ENCODE measurements at regions not wholly inside any gene's neighbourhood (a gene's known extent, or its start where the extent isn't known, plus 50 kb on each side); places are given as distances from the start of the nearest gene placed in this dataset.

GRCh38 chr18:56538746-56539145, 99.6 kb downstream of the TXNL1 start:
- no peaks in the 10 kb centered on the region for H3F3A ChIP-seq (ENCODE audit: insufficient read depth)
- no peaks in the 10 kb centered on the region for H3K9me3 ChIP-seq (ENCODE audit: insufficient read depth, low read length)
- H3K9me2 ChIP-seq (replicated peaks; ENCODE audit: insufficient read depth, low read length): no peaks in the 10 kb centered on the region
- no peaks in the 10 kb centered on the region for H4K20me1 ChIP-seq (ENCODE audit: low read depth, low read length)
- no peak overlapping the region for H3K4me2 ChIP-seq (ENCODE audit: low read depth, low read length, poor library complexity, severe bottlenecking)
- no peak overlapping the region for H3K27ac ChIP-seq (ENCODE audit: low read depth, low read length)
- no peak overlapping the region for H3K9ac ChIP-seq (ENCODE audit: low read length)
- H3K27me3 ChIP-seq (ENCODE audit: low read length): no peaks in the 10 kb centered on the region
- H3K79me2 ChIP-seq (ENCODE audit: insufficient read depth, low read length): no peaks in the 10 kb centered on the region
- H2AFZ ChIP-seq (ENCODE audit: low read depth, low read length, severe bottlenecking): no peak overlapping the region
- no peak overlapping the region for H3K4me3 ChIP-seq (ENCODE audit: insufficient read depth, low read length, poor library complexity, severe bottlenecking)
- TF ChIP-seq, protein P1, sequence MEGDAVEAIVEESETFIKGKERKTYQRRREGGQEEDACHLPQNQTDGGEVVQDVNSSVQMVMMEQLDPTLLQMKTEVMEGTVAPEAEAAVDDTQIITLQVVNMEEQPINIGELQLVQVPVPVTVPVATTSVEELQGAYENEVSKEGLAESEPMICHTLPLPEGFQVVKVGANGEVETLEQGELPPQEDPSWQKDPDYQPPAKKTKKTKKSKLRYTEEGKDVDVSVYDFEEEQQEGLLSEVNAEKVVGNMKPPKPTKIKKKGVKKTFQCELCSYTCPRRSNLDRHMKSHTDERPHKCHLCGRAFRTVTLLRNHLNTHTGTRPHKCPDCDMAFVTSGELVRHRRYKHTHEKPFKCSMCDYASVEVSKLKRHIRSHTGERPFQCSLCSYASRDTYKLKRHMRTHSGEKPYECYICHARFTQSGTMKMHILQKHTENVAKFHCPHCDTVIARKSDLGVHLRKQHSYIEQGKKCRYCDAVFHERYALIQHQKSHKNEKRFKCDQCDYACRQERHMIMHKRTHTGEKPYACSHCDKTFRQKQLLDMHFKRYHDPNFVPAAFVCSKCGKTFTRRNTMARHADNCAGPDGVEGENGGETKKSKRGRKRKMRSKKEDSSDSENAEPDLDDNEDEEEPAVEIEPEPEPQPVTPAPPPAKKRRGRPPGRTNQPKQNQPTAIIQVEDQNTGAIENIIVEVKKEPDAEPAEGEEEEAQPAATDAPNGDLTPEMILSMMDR (IDR thresholded peaks at IDR 0.05; ENCODE audit: insufficient read depth, low read length, poor library complexity, severe bottlenecking): no peak
- no peak for TF ChIP-seq EZH2phosphoT487 (conservative IDR thresholded peaks at IDR 0.05; ENCODE audit: low read length)
- no peaks in the 10 kb centered on the region for H3K36me3 ChIP-seq (ENCODE audit: low read length)

DNA sequence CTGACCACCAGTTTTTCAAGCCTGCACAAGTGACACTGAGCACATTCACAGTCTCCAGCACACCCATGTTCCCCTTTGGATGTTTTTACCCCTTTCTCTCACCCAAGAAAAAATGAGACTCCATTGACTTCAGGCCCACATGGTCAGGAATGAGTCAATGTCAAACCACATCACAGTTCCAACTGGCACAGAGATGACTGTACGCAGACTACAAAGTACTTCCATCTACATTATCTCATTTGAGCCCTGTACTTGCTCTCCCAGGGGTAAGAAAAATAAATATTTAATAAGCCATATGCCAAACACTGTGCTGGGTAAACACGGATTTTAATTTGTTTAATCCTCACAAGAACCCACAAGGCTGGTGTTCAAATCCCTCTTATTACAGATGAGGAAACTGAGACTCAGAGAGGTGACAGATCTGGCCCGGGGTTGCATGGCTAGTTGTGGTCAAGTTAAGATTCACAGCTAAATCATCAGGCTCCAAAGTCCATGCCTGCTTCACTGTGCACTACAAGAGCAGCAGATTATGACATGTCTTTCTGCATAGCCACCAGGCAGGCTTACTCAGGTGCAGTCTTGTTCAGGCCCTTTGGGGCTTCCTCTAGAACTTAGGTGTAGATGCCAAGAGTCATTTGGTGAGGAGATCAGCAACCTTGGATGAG, 106.1 kb downstream of the TXNL1 start:
- H3K36me3 ChIP-seq (ENCODE audit: low read length): no peaks in the 10 kb centered on the region
- TF ChIP-seq, protein P1 (IDR thresholded peaks at IDR 0.05; ENCODE audit: insufficient read depth, low read length, poor library complexity, severe bottlenecking): no peak
- no peak for TF ChIP-seq EZH2phosphoT487 (conservative IDR thresholded peaks at IDR 0.05; ENCODE audit: low read length)
- H3K4me2 ChIP-seq (ENCODE audit: low read depth, low read length, poor library complexity, severe bottlenecking): no peak overlapping the region
- H3K9ac ChIP-seq (ENCODE audit: low read length): no peak overlapping the region
- H3F3A ChIP-seq (ENCODE audit: insufficient read depth): no peaks in the 10 kb centered on the region
- no peak overlapping the region for H2AFZ ChIP-seq (ENCODE audit: low read depth, low read length, severe bottlenecking)
- H3K27me3 ChIP-seq (ENCODE audit: low read length): no peaks in the 10 kb centered on the region
- H3K27ac ChIP-seq (ENCODE audit: low read depth, low read length): no peak overlapping the region
- H3K9me3 ChIP-seq (ENCODE audit: insufficient read depth, low read length): no peaks in the 10 kb centered on the region
- H3K9me2 ChIP-seq (replicated peaks; ENCODE audit: insufficient read depth, low read length): 0 out of 2 replicates have a peak, but pooled peaks cover 4% of the 10 kb centered on the region
- no peaks in the 10 kb centered on the region for H4K20me1 ChIP-seq (ENCODE audit: low read depth, low read length)
- no peak overlapping the region for H3K4me3 ChIP-seq (ENCODE audit: insufficient read depth, low read length, poor library complexity, severe bottlenecking)
- H3K79me2 ChIP-seq (ENCODE audit: insufficient read depth, low read length): no peaks in the 10 kb centered on the region

DNA sequence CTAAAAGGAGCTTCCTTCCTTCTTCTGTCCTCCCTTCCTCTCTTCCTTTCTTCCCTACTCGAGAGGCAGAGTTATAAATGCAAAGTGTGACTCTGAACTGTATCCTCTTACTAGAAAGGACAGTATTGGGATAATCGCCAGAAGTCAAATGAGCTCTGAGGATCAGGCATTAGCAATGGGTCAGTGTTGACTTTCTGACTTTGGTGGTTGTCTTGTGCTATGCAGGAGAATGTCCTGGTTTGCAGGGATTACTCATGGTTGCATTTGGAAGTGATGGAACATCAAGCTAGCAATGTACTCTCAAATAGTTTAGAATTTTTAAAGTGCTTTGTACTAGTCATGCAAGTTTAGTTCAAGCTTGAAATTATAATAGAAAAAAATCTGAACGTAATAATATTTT, 115.6 kb downstream of the TXNL1 start:
- Histone ChIP-seq H3K9ac (ENCODE audit: low read length) (no peak overlapping the region), H3K4me3 (ENCODE audit: insufficient read depth, low read length, poor library complexity, severe bottlenecking) (no peak overlapping the region), H3F3A (ENCODE audit: insufficient read depth) (no peaks in the 10 kb centered on the region), H3K36me3 (ENCODE audit: low read length) (no peaks in the 10 kb centered on the region), H3K9me2 (replicated peaks; ENCODE audit: insufficient read depth, low read length) (no peaks in the 10 kb centered on the region), H3K9me3 (ENCODE audit: insufficient read depth, low read length) (no peaks in the 10 kb centered on the region), H3K4me2 (ENCODE audit: low read depth, low read length, poor library complexity, severe bottlenecking) (no peak overlapping the region), H4K20me1 (ENCODE audit: low read depth, low read length) (no peaks in the 10 kb centered on the region), H3K27me3 (ENCODE audit: low read length) (no peaks in the 10 kb centered on the region), H2AFZ (ENCODE audit: low read depth, low read length, severe bottlenecking) (no peak overlapping the region), H3K79me2 (ENCODE audit: insufficient read depth, low read length) (no peaks in the 10 kb centered on the region), H3K27ac (ENCODE audit: low read depth, low read length) (no peak overlapping the region)
- no peak for TF ChIP-seq EZH2phosphoT487 (conservative IDR thresholded peaks at IDR 0.05; ENCODE audit: low read length)
- TF ChIP-seq, protein P1 (IDR thresholded peaks at IDR 0.05; ENCODE audit: insufficient read depth, low read length, poor library complexity, severe bottlenecking): no peak

Data from SU-DHL-6 (cell line).